ENCODE measurements at regions not wholly inside any gene's neighbourhood (a gene's known extent, or its start where the extent isn't known, plus 50 kb on each side); places are given as distances from the start of the nearest gene placed in this dataset.

- no peak for DNase-seq
Measured at GRCh38 chr6:165864925-165865324, 201.9 kb upstream of the PDE10A start.

GRCh38 chr6:165864218-165864617 is 201.2 kb upstream of the PDE10A start:
- no peak for DNase-seq

GRCh38 chr6:165863801-165864200 is 200.8 kb upstream of the PDE10A start:
- DNase-seq, result no peak

- DNase-seq, result no peak
Measured at GRCh38 chr6:165862813-165863212, 199.8 kb upstream of the PDE10A start.

GRCh38 chr6:165861226-165861625 is 198.2 kb upstream of the PDE10A start:
- no peak for DNase-seq

- DNase-seq, result no peak
Measured at GRCh38 chr6:165858586-165858985, 195.5 kb upstream of the PDE10A start.

- no peak for DNase-seq
Measured at GRCh38 chr6:165855856-165856255, 192.8 kb upstream of the PDE10A start.

GRCh38 chr6:165854863-165855593 is 192.0 kb upstream of the PDE10A start:
- DNase-seq, result no peak

GRCh38 chr6:165854061-165854862 is 191.2 kb upstream of the PDE10A start:
- no peak for DNase-seq

- DNase-seq, result no peak
Measured at GRCh38 chr6:165852676-165853075, 189.6 kb upstream of the PDE10A start.

- DNase-seq, result peak; percentile 75
Measured at GRCh38 chr6:165850434-165851019, 187.5 kb upstream of the PDE10A start.

GRCh38 chr6:165849534-165850430 is 186.7 kb upstream of the PDE10A start:
- no peak for DNase-seq

GRCh38 chr6:165848086-165848426 is 185.0 kb upstream of the PDE10A start:
- DNase-seq, result no peak

- peak; percentile 14 for DNase-seq
Measured at GRCh38 chr6:165847407-165848085, 184.5 kb upstream of the PDE10A start.

- DNase-seq, result no peak
Measured at GRCh38 chr6:165846123-165846966, 183.3 kb upstream of the PDE10A start.

GRCh38 chr6:165845493-165845892 is 182.5 kb upstream of the PDE10A start:
- DNase-seq, result no peak

- DNase-seq, result no peak
Measured at GRCh38 chr6:165844801-165845364, 181.8 kb upstream of the PDE10A start.

- DNase-seq, result no peak
Measured at GRCh38 chr6:165844232-165844631, 181.2 kb upstream of the PDE10A start.

GRCh38 chr6:165843568-165844113 is 180.6 kb upstream of the PDE10A start:
- DNase-seq, result no peak

GRCh38 chr6:165843121-165843520 is 180.1 kb upstream of the PDE10A start:
- DNase-seq, result no peak

Measured in hematopoietic multipotent progenitor cell treated with erythropoietin and hydrocortisone succinate and interleukin-3 and kit ligand, for 4 days (in vitro differentiated cells).